IMR-90 (cell line): ENCODE measurements at regions not wholly inside any gene's neighbourhood (a gene's known extent, or its start where the extent isn't known, plus 50 kb on each side); places are given as distances from the start of the nearest gene placed in this dataset.

ENCODE experiments used
- ATAC-seq: fragments of 200-7000 bp; cut with Tn5 transposase; 2 replicates; pipeline ENCODE4 v1.9.1; 2020; ENCODE audit warnings: low read depth, mild to moderate bottlenecking, moderate library complexity
- BruUV-seq: library from RNA; stranded (reverse); fragments of 400-500 nt; replicated peaks from 2 replicates; lab custom pipeline; 2021; lab: Mats Ljungman, UMichigan
- CTCF ChIA-PET: fragments of 300-600 bp; formaldehyde crosslinking; extraction: SDS; loops from one replicate; lab custom pipeline; 2021; ENCODE audit warnings: antibody characterized with exemption; lab: Yijun Ruan, JAX
- POLR2A ChIA-PET: fragments of 300-600 bp; sonication (Branson Sonifier 250); formaldehyde crosslinking; loops from one replicate; lab custom pipeline; 2022; ENCODE audit warnings: antibody characterized with exemption; ENCODE audit not compliant: unreplicated experiment; lab: Charles Lee
- DNase-seq: peaks from one replicate; pipeline ENCODE4 v3.0.0; 2013
- H2AFZ ChIP-seq: replicated peaks from 2 replicates; pipeline ENCODE3; 2013; ENCODE audit warnings: low read length, mild to moderate bottlenecking; ENCODE audit not compliant: poor library complexity
- H2AK5ac ChIP-seq: 2 replicates; pipeline ENCODE4 v1.6.1; 2013; ENCODE audit warnings: low read depth, low read length, inconsistent platforms
- H2AK9ac ChIP-seq: replicated peaks from 2 replicates; pipeline ENCODE3; 2013; ENCODE audit warnings: mild to moderate bottlenecking, low read depth, low read length, moderate library complexity; ENCODE audit not compliant: poor library complexity
- H2BK120ac ChIP-seq: 2 replicates; pipeline ENCODE4 v1.6.1; 2013; ENCODE audit warnings: low read depth, low read length, inconsistent platforms
- H2BK15ac ChIP-seq: 3 replicates; pipeline ENCODE4 v1.6.1; 2013; ENCODE audit warnings: low read depth, low read length, inconsistent platforms
- H2BK20ac ChIP-seq: 2 replicates; pipeline ENCODE4 v1.6.1; 2013; ENCODE audit warnings: low read depth, mild to moderate bottlenecking, inconsistent platforms, low read length, moderate library complexity
- H2BK5ac ChIP-seq: 2 replicates; pipeline ENCODE4 v1.6.1; 2013; ENCODE audit warnings: mild to moderate bottlenecking, low read depth, low read length, inconsistent platforms; ENCODE audit not compliant: poor library complexity, severe bottlenecking
- H3K14ac ChIP-seq: replicated peaks from 2 replicates; pipeline ENCODE4 v1.6.1; 2013; ENCODE audit warnings: low read depth, low read length, inconsistent platforms
- H3K18ac ChIP-seq: 2 replicates; pipeline ENCODE4 v1.6.1; 2013; ENCODE audit warnings: low read depth, low read length, control low read depth
- H3K23ac ChIP-seq: 2 replicates; pipeline ENCODE4 v1.6.1; 2013; ENCODE audit warnings: low read depth, low read length, inconsistent platforms
- H3K27ac ChIP-seq: 2 replicates; pipeline ENCODE4 v1.5.1; 2013; ENCODE audit warnings: mild to moderate bottlenecking, control low read depth, low read length; ENCODE audit not compliant: insufficient read depth
- H3K27me3 ChIP-seq: 2 replicates; pipeline ENCODE4 v1.6.1; 2013; ENCODE audit warnings: low read length; ENCODE audit not compliant: control insufficient read depth, insufficient read depth
- H3K36me3 ChIP-seq: 2 replicates; pipeline ENCODE4 v1.6.1; 2013; ENCODE audit warnings: low read length, mixed read lengths; ENCODE audit not compliant: control insufficient read depth, insufficient read depth
- H3K4ac ChIP-seq: 2 replicates; pipeline ENCODE4 v1.6.1; 2013; ENCODE audit warnings: low read depth, low read length, inconsistent platforms
- H3K4me1 ChIP-seq: 2 replicates; pipeline ENCODE4 v1.6.1; 2013; ENCODE audit warnings: low read length, mixed read lengths; ENCODE audit not compliant: control insufficient read depth, insufficient read depth
- H3K4me2 ChIP-seq: 2 replicates; pipeline ENCODE4 v1.6.1; 2013; ENCODE audit warnings: low read depth, mild to moderate bottlenecking, control low read depth, low read length, moderate library complexity
- H3K4me3 ChIP-seq: 2 replicates; pipeline ENCODE4 v1.5.1; 2013; ENCODE audit warnings: low read depth, mild to moderate bottlenecking, control low read depth, low read length, moderate library complexity; ENCODE audit not compliant: insufficient read depth
- H3K56ac ChIP-seq: 2 replicates; pipeline ENCODE4 v1.6.1; 2013; ENCODE audit warnings: low read length, inconsistent platforms; ENCODE audit not compliant: insufficient read depth; ENCODE audit errors: extremely low read depth
- H3K79me1 ChIP-seq, 2 experiments: 2 replicates each; pipeline ENCODE4 v1.6.1; 2013; ENCODE audit warnings: low read length in 2 of 2, inconsistent platforms in 1 of 2, low read depth in 1 of 2
- H3K9ac ChIP-seq: 2 replicates; pipeline ENCODE4 v1.6.1; 2013; ENCODE audit warnings: low read depth, low read length, control low read depth
- H3K9me1 ChIP-seq: 2 replicates; pipeline ENCODE4 v1.6.1; 2013; ENCODE audit warnings: low read length, inconsistent platforms; ENCODE audit not compliant: insufficient read depth
- H3K9me3 ChIP-seq: 2 replicates; pipeline ENCODE4 v1.6.1; 2013; ENCODE audit warnings: low read length; ENCODE audit not compliant: control insufficient read depth, insufficient read depth
- H4K20me1 ChIP-seq: 2 replicates; pipeline ENCODE4 v1.6.1; 2013; ENCODE audit warnings: low read length, inconsistent platforms; ENCODE audit not compliant: insufficient read depth
- H4K5ac ChIP-seq: 2 replicates; pipeline ENCODE4 v1.6.1; 2013; ENCODE audit warnings: mild to moderate bottlenecking, low read depth, low read length, control low read depth
- H4K8ac ChIP-seq, 2 experiments: 2 replicates each; pipeline ENCODE4 v1.6.1; 2013; ENCODE audit warnings: low read depth in 2 of 2, low read length in 2 of 2, control low read depth in 1 of 2, inconsistent platforms in 1 of 2
- H4K91ac ChIP-seq: 2 replicates; pipeline ENCODE4 v1.6.1; 2013; ENCODE audit warnings: low read depth, low read length, inconsistent platforms; ENCODE audit not compliant: insufficient read depth
- MXI1 ChIP-seq: IDR thresholded peaks from 2 replicates; pipeline ENCODE4 v1.6.1; 2012; ENCODE audit warnings: low read depth, mild to moderate bottlenecking, low read length, moderate library complexity, borderline replicate concordance
- dilution Hi-C: fragments of 300-500 bp; cut with HindIII; formaldehyde crosslinking; loops from one replicate; pipeline ENCODE4 v1.14.3; 2018; ENCODE audit warnings: low sequenced_read_pairs; ENCODE audit not compliant: unreplicated experiment
- in situ Hi-C: fragments of 300-500 bp; cut with MboI; formaldehyde crosslinking; loops from 3 replicates; pipeline ENCODE4 v1.14.3; 2019; ENCODE audit warnings: low sequenced_read_pairs, inconsistent platforms, mixed read lengths
- intact Hi-C: fragments of 100-400 bp; cut with micrococcal nuclease; formaldehyde crosslinking; loops from 2 replicates; pipeline ENCODE4 v1.10.0; 2022
- TF ChIP-seq, protein P1 (sequence below): conservative IDR thresholded peaks from 2 replicates; pipeline ENCODE4 v1.5.1; 2012; ENCODE audit warnings: mild to moderate bottlenecking, low read depth, low read length, improper control_type of control experiment

DNA sequence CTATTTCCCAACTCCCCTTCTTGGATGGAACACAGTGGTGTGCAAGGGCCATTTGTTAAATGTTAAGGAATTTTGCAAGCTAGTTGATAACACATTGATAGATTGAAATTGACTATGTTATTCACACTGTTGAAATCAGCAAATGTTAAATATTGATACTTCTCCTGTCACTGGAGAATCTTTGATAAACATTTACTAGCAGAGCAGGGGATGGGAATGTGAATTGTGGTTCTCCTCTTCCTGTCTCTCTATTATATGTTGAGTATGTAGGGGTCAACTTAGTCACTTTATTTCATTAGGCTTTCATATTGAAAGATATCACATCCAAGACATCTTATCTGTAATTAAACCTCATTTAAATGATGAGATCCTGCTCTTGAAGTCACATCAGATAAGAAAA is 533.9 kb downstream of the TLR4 start:
- Histone ChIP-seq H3K4me3 (no peak overlapping the region), H3K4ac (no peak overlapping the region), H4K20me1 (no peaks in the 10 kb centered on the region), H4K91ac (no peak overlapping the region), H3K56ac (no peak overlapping the region), H2AK5ac (no peak overlapping the region), H3K9me1 (no peaks in the 10 kb centered on the region), H2AK9ac (no peak overlapping the region), H3K23ac (no peak overlapping the region), H3K27me3 (no peaks in the 10 kb centered on the region), H2AFZ (no peak overlapping the region), H3K27ac (no peak overlapping the region), H3K14ac (no peak overlapping the region), H2BK15ac (no peak overlapping the region), H3K79me1 (no peaks in the 10 kb centered on the region), H2BK5ac (no peak overlapping the region), H3K36me3 (no peaks in the 10 kb centered on the region), H4K5ac (no peak overlapping the region), H2BK20ac (no peak overlapping the region), H3K4me1 (no peaks in the 10 kb centered on the region), H3K9me3 (peaks cover 4% of the 10 kb centered on the region), H3K9ac (no peak overlapping the region), H3K4me2 (no peak overlapping the region), H2BK120ac (no peak overlapping the region), H4K8ac (no peak overlapping the region), H3K18ac (no peak overlapping the region)
- dilution Hi-C loops (no loop called here), in situ Hi-C loops (no loop called here), intact Hi-C loops (no loop called here)
- POLR2A ChIA-PET: no interaction called here
- BruUV-seq: no TSS peak
- ATAC-seq: no peak
- DNase-seq: no peak
- TF ChIP-seq, protein P1, sequence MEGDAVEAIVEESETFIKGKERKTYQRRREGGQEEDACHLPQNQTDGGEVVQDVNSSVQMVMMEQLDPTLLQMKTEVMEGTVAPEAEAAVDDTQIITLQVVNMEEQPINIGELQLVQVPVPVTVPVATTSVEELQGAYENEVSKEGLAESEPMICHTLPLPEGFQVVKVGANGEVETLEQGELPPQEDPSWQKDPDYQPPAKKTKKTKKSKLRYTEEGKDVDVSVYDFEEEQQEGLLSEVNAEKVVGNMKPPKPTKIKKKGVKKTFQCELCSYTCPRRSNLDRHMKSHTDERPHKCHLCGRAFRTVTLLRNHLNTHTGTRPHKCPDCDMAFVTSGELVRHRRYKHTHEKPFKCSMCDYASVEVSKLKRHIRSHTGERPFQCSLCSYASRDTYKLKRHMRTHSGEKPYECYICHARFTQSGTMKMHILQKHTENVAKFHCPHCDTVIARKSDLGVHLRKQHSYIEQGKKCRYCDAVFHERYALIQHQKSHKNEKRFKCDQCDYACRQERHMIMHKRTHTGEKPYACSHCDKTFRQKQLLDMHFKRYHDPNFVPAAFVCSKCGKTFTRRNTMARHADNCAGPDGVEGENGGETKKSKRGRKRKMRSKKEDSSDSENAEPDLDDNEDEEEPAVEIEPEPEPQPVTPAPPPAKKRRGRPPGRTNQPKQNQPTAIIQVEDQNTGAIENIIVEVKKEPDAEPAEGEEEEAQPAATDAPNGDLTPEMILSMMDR: no peak
- no peak for TF ChIP-seq MXI1
- CTCF ChIA-PET: interaction anchor here (0.6 kb wide), 1 partner anchor 260 kb away, joined by 3 read pairs; no protein-coding TSS in a partner anchor
